ENCODE measurements at regions not wholly inside any gene's neighbourhood (a gene's known extent, or its start where the extent isn't known, plus 50 kb on each side); places are given as distances from the start of the nearest gene placed in this dataset.
"Not testable (repeated sequence)": the region's sequence is repeated elsewhere in the genome, so short reads cannot be mapped to it uniquely, and the experiment has no call there.

GRCh38 chr5:15007646-15008045 is 136.1 kb upstream of the ANKH start:
- H3K9me3 Mint-ChIP-seq, result no peaks in the 10 kb centered on the region
- no peak for DNase-seq (ENCODE audit: low spot score)
- H3K36me3 Mint-ChIP-seq (ENCODE audit: low read depth), result no peaks in the 10 kb centered on the region

GRCh38 chr5:15004506-15004905 is 132.9 kb upstream of the ANKH start:
- DNase-seq (ENCODE audit: low spot score), result no peak
- no peak overlapping the region for H3K27ac Mint-ChIP-seq
- no peak overlapping the region for H3K4me3 Mint-ChIP-seq
- H3K4me1 Mint-ChIP-seq (ENCODE audit: low read depth), result peaks cover 12% of the 10 kb centered on the region
- H3K36me3 Mint-ChIP-seq (ENCODE audit: low read depth), result no peaks in the 10 kb centered on the region
- peaks cover 31% of the 10 kb centered on the region for H3K27me3 Mint-ChIP-seq (ENCODE audit: low read depth)
- H3K9me3 Mint-ChIP-seq, result no peaks in the 10 kb centered on the region

More at GRCh38 chr5:15007646-15008045, 136.1 kb upstream of the ANKH start:
- Mint-ChIP-seq H3K4me1 (ENCODE audit: low read depth) (peaks cover 6% of the 10 kb centered on the region), H3K27me3 (ENCODE audit: low read depth) (peaks cover 19% of the 10 kb centered on the region), H3K27ac (no peak overlapping the region), H3K4me3 (no peak overlapping the region)

DNA sequence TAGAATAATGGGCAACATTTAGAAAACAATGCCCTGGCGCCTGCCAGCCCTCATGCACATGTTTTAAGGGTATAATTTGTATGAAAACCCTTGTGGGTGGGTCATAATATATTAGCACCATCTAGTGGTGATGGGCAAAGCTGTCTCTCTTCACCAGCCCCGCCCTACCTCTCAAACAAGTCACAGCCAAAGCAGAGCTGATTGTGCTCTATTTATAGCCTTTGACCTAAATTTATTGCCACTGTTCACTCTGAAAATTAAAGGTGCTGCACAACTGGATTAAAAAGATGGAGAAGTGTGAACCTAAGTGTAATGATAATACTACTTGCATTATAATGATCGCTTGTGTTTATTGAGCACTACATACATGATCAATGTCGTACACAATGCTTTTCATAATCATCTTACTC is 131.9 kb upstream of the ANKH start:
- Mint-ChIP-seq H3K4me1 (ENCODE audit: low read depth) (peaks cover 14% of the 10 kb centered on the region), H3K36me3 (ENCODE audit: low read depth) (peaks cover 1% of the 10 kb centered on the region), H3K9me3 (peaks cover 4% of the 10 kb centered on the region), H3K4me3 (no peak overlapping the region), H3K27me3 (ENCODE audit: low read depth) (peaks cover 35% of the 10 kb centered on the region), H3K27ac (no peak overlapping the region)
- DNase-seq (ENCODE audit: low spot score), result peak; percentile 42

- no peak for DNase-seq (ENCODE audit: low spot score)
- peaks cover 39% of the 10 kb centered on the region for H3K27me3 Mint-ChIP-seq (ENCODE audit: low read depth)
- H3K36me3 Mint-ChIP-seq (ENCODE audit: low read depth), result peaks cover 1% of the 10 kb centered on the region
- H3K4me3 Mint-ChIP-seq, result no peak overlapping the region
- peaks cover 16% of the 10 kb centered on the region for H3K4me1 Mint-ChIP-seq (ENCODE audit: low read depth)
- no peak overlapping the region for H3K27ac Mint-ChIP-seq
- peaks cover 11% of the 10 kb centered on the region for H3K9me3 Mint-ChIP-seq
These were observed 131.2 kb upstream of the ANKH start for GRCh38 chr5:15002791-15003190.

DNA sequence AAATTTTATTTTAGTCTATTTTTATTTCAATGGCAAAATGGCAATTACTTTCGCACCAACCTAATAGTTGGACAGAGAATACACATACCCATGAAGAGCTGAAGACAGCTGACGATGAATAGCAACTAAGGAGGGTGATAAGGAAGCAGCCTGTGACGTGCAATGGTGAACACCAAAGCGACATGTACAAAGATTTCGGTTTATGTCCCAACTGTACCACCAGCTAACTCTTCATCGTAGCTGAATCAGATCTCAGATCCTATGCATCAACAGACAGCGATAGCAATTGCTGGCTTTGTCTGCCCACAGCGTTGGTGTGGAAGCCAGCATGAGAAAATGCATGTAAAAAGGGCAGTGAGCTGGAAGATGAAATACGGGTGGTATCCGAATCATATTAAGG is 130.6 kb upstream of the ANKH start:
- no peak for DNase-seq (ENCODE audit: low spot score)
- H3K27ac Mint-ChIP-seq, result no peak overlapping the region
- no peak overlapping the region for H3K4me3 Mint-ChIP-seq
- peaks cover 11% of the 10 kb centered on the region for H3K9me3 Mint-ChIP-seq
- H3K36me3 Mint-ChIP-seq (ENCODE audit: low read depth), result peaks cover 1% of the 10 kb centered on the region
- peaks cover 43% of the 10 kb centered on the region for H3K27me3 Mint-ChIP-seq (ENCODE audit: low read depth)
- H3K4me1 Mint-ChIP-seq (ENCODE audit: low read depth), result peaks cover 16% of the 10 kb centered on the region

DNA sequence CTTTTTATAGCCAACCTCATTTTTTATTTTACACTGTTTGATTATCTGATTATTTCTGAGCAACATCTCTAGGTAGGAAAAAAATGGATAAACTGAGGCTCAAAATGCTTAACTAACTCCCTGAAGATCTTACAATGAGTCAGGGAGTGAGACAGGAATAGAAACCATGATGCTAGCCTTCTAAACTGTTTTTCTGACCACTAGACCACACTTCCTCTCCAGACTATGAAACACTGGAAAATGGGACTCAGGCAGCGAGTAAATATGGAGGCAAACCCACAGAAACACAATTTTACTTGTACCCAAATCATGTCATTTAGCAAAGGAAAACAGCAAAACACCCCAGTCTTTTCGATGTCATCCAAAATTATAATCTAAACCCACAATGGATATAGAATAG is 129.9 kb upstream of the ANKH start:
- DNase-seq (ENCODE audit: low spot score), result no peak
- Mint-ChIP-seq H3K4me3 (no peak overlapping the region), H3K36me3 (ENCODE audit: low read depth) (peaks cover 1% of the 10 kb centered on the region), H3K27ac (no peak overlapping the region), H3K4me1 (ENCODE audit: low read depth) (peaks cover 16% of the 10 kb centered on the region), H3K9me3 (peaks cover 11% of the 10 kb centered on the region), H3K27me3 (ENCODE audit: low read depth) (peaks cover 43% of the 10 kb centered on the region)

DNA sequence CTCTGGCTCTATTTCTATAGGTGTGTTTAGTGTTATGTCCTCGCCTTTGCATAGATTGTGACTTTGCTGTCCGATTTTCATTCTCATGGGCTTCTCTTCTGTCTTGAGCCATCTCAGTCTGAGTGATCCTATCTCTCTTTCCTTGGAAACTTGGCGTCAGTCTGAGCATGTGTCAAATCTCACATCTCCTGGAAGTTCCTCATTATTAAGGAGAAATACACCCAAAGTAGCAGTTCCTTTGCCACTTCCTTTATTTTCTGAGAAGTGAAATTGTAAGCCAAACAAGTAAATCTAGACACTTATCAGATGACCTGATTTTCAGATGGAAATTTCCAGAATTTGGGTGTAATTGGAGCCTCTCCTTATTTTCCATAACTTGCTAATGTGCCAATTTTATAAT is 126.9 kb upstream of the ANKH start:
- DNase-seq (ENCODE audit: low spot score), result no peak
- H3K4me3 Mint-ChIP-seq, result no peak overlapping the region
- H3K4me1 Mint-ChIP-seq (ENCODE audit: low read depth), result peaks cover 11% of the 10 kb centered on the region
- peaks cover 11% of the 10 kb centered on the region for H3K9me3 Mint-ChIP-seq
- peaks cover 1% of the 10 kb centered on the region for H3K36me3 Mint-ChIP-seq (ENCODE audit: low read depth)
- peaks cover 34% of the 10 kb centered on the region for H3K27me3 Mint-ChIP-seq (ENCODE audit: low read depth)
- H3K27ac Mint-ChIP-seq, result no peak overlapping the region

- Mint-ChIP-seq H3K27me3 (ENCODE audit: low read depth) (peaks cover 27% of the 10 kb centered on the region), H3K4me1 (ENCODE audit: low read depth) (peaks cover 23% of the 10 kb centered on the region), H3K4me3 (no peak overlapping the region), H3K36me3 (ENCODE audit: low read depth) (peaks cover 1% of the 10 kb centered on the region), H3K27ac (no peak overlapping the region), H3K9me3 (peaks cover 11% of the 10 kb centered on the region)
- DNase-seq (ENCODE audit: low spot score), result no peak
These were observed 125.4 kb upstream of the ANKH start for GRCh38 chr5:14996997-14997396.

DNA sequence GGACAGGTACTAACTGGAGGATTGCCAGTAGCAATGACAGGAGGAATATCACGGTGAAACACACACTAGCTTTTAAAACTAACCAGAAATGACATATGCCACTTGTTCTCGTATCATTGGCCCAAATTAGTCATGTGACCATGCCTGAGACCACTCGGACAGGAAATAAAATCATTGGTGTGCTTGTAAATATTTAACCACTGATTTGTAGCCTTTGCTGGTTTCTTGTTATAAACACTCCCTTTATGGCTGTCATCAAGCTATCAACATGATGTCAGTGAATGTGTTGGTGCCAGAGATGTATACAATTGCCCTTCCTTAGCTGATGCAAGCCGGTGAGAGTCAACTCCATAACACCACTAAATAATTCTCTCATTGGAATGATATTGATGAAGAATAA is 123.7 kb upstream of the ANKH start:
- Mint-ChIP-seq H3K27me3 (ENCODE audit: low read depth) (peaks cover 22% of the 10 kb centered on the region), H3K36me3 (ENCODE audit: low read depth) (peaks cover 1% of the 10 kb centered on the region), H3K9me3 (peaks cover 11% of the 10 kb centered on the region), H3K4me3 (no peak overlapping the region), H3K27ac (no peak overlapping the region), H3K4me1 (ENCODE audit: low read depth) (peaks cover 16% of the 10 kb centered on the region)
- no peak for DNase-seq (ENCODE audit: low spot score)

DNA sequence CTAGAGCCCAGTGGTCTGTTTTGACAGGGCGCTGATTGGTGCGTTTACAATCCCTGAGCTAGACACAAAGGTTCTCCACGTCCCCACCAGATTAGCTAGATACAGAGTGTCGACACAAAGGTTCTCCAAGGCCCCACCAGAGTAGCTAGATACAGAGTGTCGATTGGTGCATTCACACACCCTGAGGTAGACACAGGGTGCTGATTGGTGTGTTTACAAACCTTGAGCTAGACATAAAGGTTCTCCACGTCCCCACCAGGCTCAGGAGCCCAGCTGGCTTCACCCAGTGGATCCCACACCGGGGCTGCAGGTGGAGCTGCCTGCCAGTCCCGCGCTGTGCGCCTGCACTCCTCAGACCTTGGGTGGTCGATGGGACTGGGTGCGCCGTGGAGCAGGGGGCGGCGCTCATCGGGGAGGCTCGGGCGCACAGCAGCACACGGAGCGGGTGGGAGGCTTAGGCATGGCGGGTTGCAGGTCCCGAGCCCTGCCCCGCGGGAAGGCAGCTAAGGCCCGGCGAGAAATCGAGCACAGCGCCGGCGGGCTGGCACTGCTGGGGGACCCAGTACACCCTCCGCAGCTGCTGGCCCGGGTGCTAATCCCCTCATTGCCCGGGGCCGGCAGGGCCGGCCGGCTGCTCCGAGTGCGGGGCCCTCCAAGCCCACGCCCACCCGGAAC is 122.0 kb upstream of the ANKH start:
- H3K36me3 Mint-ChIP-seq (ENCODE audit: low read depth); DNase-seq (ENCODE audit: low spot score); H3K9me3 Mint-ChIP-seq: not testable (repeated sequence)
- H3K4me1 Mint-ChIP-seq (ENCODE audit: low read depth), result peaks cover 14% of the 10 kb centered on the region
- peak overlapping the region; percentile 96 for H3K4me3 Mint-ChIP-seq
- peak overlapping the region; percentile 90 for H3K27ac Mint-ChIP-seq
- H3K27me3 Mint-ChIP-seq (ENCODE audit: low read depth), result peaks cover 15% of the 10 kb centered on the region

DNA sequence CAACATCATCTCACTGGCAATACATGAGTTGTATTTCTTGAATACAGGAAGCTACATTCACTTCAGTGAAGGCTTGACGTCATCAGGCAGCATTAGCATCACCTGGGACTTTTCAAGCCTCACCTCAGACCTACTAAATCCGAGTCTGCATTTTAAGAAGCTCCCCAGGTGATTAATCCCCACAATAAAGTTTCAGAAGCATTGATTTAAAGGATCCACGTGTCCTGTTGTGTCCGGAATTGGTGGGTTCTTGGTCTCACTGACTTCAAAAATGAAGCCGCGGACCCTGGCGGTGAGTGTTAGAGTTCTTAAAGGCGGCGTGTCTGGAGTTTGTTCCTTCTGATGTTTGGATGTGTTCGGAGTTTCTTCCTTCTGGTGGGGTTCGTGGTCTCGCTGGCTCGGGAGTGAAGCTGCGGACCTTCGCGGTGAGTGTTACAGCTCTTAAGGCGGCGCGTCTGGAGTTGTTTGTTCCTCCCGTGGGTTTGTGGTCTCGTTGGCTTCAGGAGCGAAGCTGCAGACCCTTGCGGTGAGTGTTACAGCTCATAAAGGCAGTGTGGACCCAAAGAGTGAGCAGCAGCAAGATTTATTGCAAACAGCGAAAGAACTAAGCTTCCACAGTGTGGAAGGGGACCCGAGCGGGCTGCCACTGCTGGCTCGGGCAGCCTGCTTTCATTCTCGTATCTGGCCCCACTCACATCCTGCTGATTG is 121.3 kb upstream of the ANKH start:
- Mint-ChIP-seq H3K4me3 (peak overlapping the region; percentile 96), H3K4me1 (ENCODE audit: low read depth) (peaks cover 13% of the 10 kb centered on the region), H3K27ac (peak overlapping the region; percentile 90)
- DNase-seq (ENCODE audit: low spot score), result peak; percentile 34
- H3K27me3 Mint-ChIP-seq (ENCODE audit: low read depth); H3K9me3 Mint-ChIP-seq; H3K36me3 Mint-ChIP-seq (ENCODE audit: low read depth): not testable (repeated sequence)

DNA sequence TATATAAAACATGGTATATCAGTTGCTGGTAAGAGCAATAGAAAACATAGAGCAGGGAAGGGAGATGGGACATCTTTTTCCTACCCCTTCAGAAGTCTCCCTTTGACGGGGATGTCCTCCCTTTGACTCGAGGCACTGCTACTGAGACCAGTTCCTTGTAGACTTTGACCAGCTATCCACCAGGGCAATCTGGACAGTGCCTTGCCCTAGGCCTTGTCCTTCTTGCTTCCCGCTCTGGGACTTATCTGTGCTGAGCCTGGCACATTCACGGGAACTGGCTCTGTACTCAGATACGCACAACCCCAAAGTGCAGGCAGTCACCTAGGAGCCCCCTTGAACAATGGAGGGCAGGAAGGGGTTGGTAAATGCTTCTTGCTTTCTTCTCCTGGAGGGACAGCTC is 116.6 kb upstream of the ANKH start:
- no peaks in the 10 kb centered on the region for H3K9me3 Mint-ChIP-seq
- no peak overlapping the region for H3K27ac Mint-ChIP-seq
- H3K4me1 Mint-ChIP-seq (ENCODE audit: low read depth), result peaks cover 30% of the 10 kb centered on the region
- no peaks in the 10 kb centered on the region for H3K27me3 Mint-ChIP-seq (ENCODE audit: low read depth)
- DNase-seq (ENCODE audit: low spot score), result no peak
- H3K36me3 Mint-ChIP-seq (ENCODE audit: low read depth), result no peaks in the 10 kb centered on the region
- no peak overlapping the region for H3K4me3 Mint-ChIP-seq

DNA sequence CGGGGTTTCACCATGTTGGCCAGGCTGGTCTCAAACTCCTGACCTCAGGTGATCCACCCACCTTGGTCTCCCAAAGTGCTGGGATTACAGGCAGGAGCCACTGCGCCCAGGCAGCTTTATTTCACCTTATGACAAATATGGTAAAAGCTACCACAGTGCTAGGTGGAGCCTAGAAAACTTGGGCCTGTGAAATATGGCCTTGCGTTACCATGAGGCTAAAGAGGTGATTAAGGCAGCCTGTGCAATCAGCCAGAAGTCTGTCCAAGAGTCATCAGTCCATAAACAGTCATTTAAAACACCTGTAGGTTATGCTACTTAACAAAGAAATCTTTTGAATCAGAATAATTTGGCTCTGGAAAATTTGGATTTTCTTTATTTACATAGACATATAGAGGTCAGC is 114.8 kb upstream of the ANKH start:
- Mint-ChIP-seq H3K9me3 (peaks cover 4% of the 10 kb centered on the region), H3K36me3 (ENCODE audit: low read depth) (no peaks in the 10 kb centered on the region), H3K27ac (no peak overlapping the region), H3K27me3 (ENCODE audit: low read depth) (no peaks in the 10 kb centered on the region), H3K4me1 (ENCODE audit: low read depth) (peaks cover 21% of the 10 kb centered on the region), H3K4me3 (no peak overlapping the region)
- DNase-seq (ENCODE audit: low spot score), result no peak

- H3K9me3 Mint-ChIP-seq, result peaks cover 13% of the 10 kb centered on the region
- H3K27ac Mint-ChIP-seq, result no peak overlapping the region
- no peak for DNase-seq (ENCODE audit: low spot score)
- H3K4me3 Mint-ChIP-seq, result no peak overlapping the region
- no peaks in the 10 kb centered on the region for H3K27me3 Mint-ChIP-seq (ENCODE audit: low read depth)
- peaks cover 21% of the 10 kb centered on the region for H3K4me1 Mint-ChIP-seq (ENCODE audit: low read depth)
- no peaks in the 10 kb centered on the region for H3K36me3 Mint-ChIP-seq (ENCODE audit: low read depth)
These were observed 112.3 kb upstream of the ANKH start for GRCh38 chr5:14983666-14984441.

All from T-helper 2 cell treated with Interferon-gamma antibody and Interleukin-4, amounts not matched to agents 5 μg/mL and 100 μg/mL, for 36 hours (primary cell).